WTC11 (cell line): ENCODE measurements at regions not wholly inside any gene's neighbourhood (a gene's known extent, or its start where the extent isn't known, plus 50 kb on each side); places are given as distances from the start of the nearest gene placed in this dataset.

ENCODE experiments used
- ATAC-seq: fragments of 200-7000 bp; cut with Tn5 transposase; 2 replicates; pipeline ENCODE4 v1.10.0; 2021; ENCODE audit warnings: mild to moderate bottlenecking, moderate library complexity
- CTCF ChIA-PET: fragments of 300-600 bp; sonication (Branson Sonifier 250); formaldehyde crosslinking; loops from one replicate; lab custom pipeline; 2021; ENCODE audit warnings: antibody characterized with exemption; lab: Charles Lee
- POLR2A ChIA-PET: fragments of 350-600 bp; sonication (Branson Sonifier 250); formaldehyde crosslinking; loops from one replicate; lab custom pipeline; 2021; ENCODE audit warnings: antibody characterized with exemption; lab: Charles Lee
- DNase-seq: peaks from one replicate; pipeline ENCODE4 v3.0.0; 2021; ENCODE audit warnings: low spot score
- H3K27ac Mint-ChIP-seq: 2 replicates; pipeline ENCODE4 v1.8.0; 2021; ENCODE audit warnings: mixed read lengths
- H3K27me3 Mint-ChIP-seq: 2 replicates; pipeline ENCODE4 v1.8.0; 2021; ENCODE audit warnings: low read depth, mild to moderate bottlenecking, moderate library complexity, mixed read lengths
- H3K36me3 Mint-ChIP-seq: 2 replicates; pipeline ENCODE4 v1.8.0; 2021; ENCODE audit warnings: mixed read lengths
- H3K4me1 Mint-ChIP-seq: 2 replicates; pipeline ENCODE4 v1.8.0; 2022; ENCODE audit warnings: mixed read lengths
- H3K4me3 Mint-ChIP-seq: 2 replicates; pipeline ENCODE4 v1.8.0; 2021; ENCODE audit warnings: mild to moderate bottlenecking, moderate library complexity, mixed read lengths
- H3K9me3 Mint-ChIP-seq: 2 replicates; pipeline ENCODE4 v1.8.0; 2021; ENCODE audit warnings: mixed read lengths
- ATF1 ChIP-seq: sonication (generic); formaldehyde crosslinking; IDR thresholded peaks from 2 replicates; pipeline ENCODE4 v1.8.1; 2023; ENCODE audit warnings: mild to moderate bottlenecking, moderate library complexity, missing genetic modification reagents
- CBFB ChIP-seq: sonication (generic); formaldehyde crosslinking; IDR thresholded peaks from 2 replicates; pipeline ENCODE4 v1.8.1; 2022; ENCODE audit warnings: mild to moderate bottlenecking, low read depth, missing genetic modification reagents
- FOXJ3 ChIP-seq: sonication (generic); formaldehyde crosslinking; IDR thresholded peaks from 2 replicates; pipeline ENCODE4 v1.9.0; 2021; ENCODE audit warnings: missing genetic modification reagents, mild to moderate bottlenecking, borderline replicate concordance
- FOXP1 ChIP-seq: sonication (generic); formaldehyde crosslinking; IDR thresholded peaks from 2 replicates; pipeline ENCODE4 v1.8.0; 2022; ENCODE audit warnings: missing genetic modification reagents, mild to moderate bottlenecking, moderate library complexity, borderline replicate concordance
- KAT7 ChIP-seq: sonication (generic); formaldehyde crosslinking; IDR thresholded peaks from 2 replicates; pipeline ENCODE4 v1.8.1; 2023; ENCODE audit warnings: missing genetic modification reagents, mild to moderate bottlenecking, borderline replicate concordance
- NFATC4 ChIP-seq: fragments of 250-450 bp; sonication (Bioruptor Pico); IDR thresholded peaks from 2 replicates; pipeline ENCODE4 v1.9.0; 2021; ENCODE audit warnings: mild to moderate bottlenecking
- SMAD4 ChIP-seq: sonication (generic); formaldehyde crosslinking; IDR thresholded peaks from 2 replicates; pipeline ENCODE4 v1.8.0; 2022; ENCODE audit warnings: mild to moderate bottlenecking, missing genetic modification reagents
- TCF7 ChIP-seq: sonication (generic); formaldehyde crosslinking; IDR thresholded peaks from 2 replicates; pipeline ENCODE4 v1.8.0; 2022; ENCODE audit warnings: mild to moderate bottlenecking, low read depth, missing genetic modification reagents, moderate library complexity
- ZBTB21 ChIP-seq: sonication (generic); formaldehyde crosslinking; IDR thresholded peaks from 2 replicates; pipeline ENCODE4 v1.8.1; 2023; ENCODE audit warnings: mild to moderate bottlenecking, missing genetic modification reagents, borderline replicate concordance
- ZNF138 ChIP-seq: sonication (generic); formaldehyde crosslinking; conservative IDR thresholded peaks from 2 replicates; pipeline ENCODE4 v1.8.1; 2022; ENCODE audit warnings: mild to moderate bottlenecking, moderate library complexity, missing genetic modification reagents
- ZNF219 ChIP-seq: sonication (generic); formaldehyde crosslinking; IDR thresholded peaks from 2 replicates; pipeline ENCODE4 v1.8.0; 2023; ENCODE audit warnings: missing genetic modification reagents, mild to moderate bottlenecking, borderline replicate concordance
- ZNF263 ChIP-seq: sonication (generic); formaldehyde crosslinking; IDR thresholded peaks from 2 replicates; pipeline ENCODE4 v1.8.1; 2022; ENCODE audit warnings: low read depth, mild to moderate bottlenecking, moderate library complexity, missing genetic modification reagents
- ZNF423 ChIP-seq: fragments of 250-450 bp; sonication (Bioruptor Pico); IDR thresholded peaks from 2 replicates; pipeline ENCODE4 v2.1.2; 2022; ENCODE audit warnings: mild to moderate bottlenecking, moderate library complexity
- TF ChIP-seq, protein P1 (sequence below): sonication (generic); formaldehyde crosslinking; IDR thresholded peaks from 2 replicates; pipeline ENCODE4 v1.8.0; 2022; ENCODE audit warnings: mild to moderate bottlenecking, missing genetic modification reagents
- TF ChIP-seq, protein P2 (sequence below): fragments of 250-450 bp; sonication (Bioruptor Pico); IDR thresholded peaks from 2 replicates; pipeline ENCODE4 v1.8.0; 2021; ENCODE audit warnings: mild to moderate bottlenecking
- TF ChIP-seq, protein P3 (sequence below): sonication (generic); formaldehyde crosslinking; IDR thresholded peaks from 2 replicates; pipeline ENCODE4 v1.8.1; 2023; ENCODE audit warnings: mild to moderate bottlenecking, missing genetic modification reagents, moderate library complexity
- TF ChIP-seq, protein P4 (sequence below): sonication (generic); formaldehyde crosslinking; IDR thresholded peaks from 2 replicates; pipeline ENCODE4 v1.8.1; 2022; ENCODE audit warnings: low read depth, missing genetic modification reagents, borderline replicate concordance
- TF ChIP-seq, protein P5 (sequence below): sonication (generic); formaldehyde crosslinking; IDR thresholded peaks from 2 replicates; pipeline ENCODE4 v1.8.1; 2022; ENCODE audit warnings: mild to moderate bottlenecking, missing genetic modification reagents, moderate library complexity, borderline replicate concordance
- TF ChIP-seq, protein P6 (sequence below): fragments of 250-450 bp; sonication (Bioruptor Pico); conservative IDR thresholded peaks from 2 replicates; pipeline ENCODE4 v1.9.0; 2021; ENCODE audit warnings: mild to moderate bottlenecking
- TF ChIP-seq, protein P7 (sequence below): sonication (generic); formaldehyde crosslinking; IDR thresholded peaks from 2 replicates; pipeline ENCODE4 v1.8.1; 2022; ENCODE audit warnings: missing genetic modification reagents, borderline replicate concordance

DNA sequence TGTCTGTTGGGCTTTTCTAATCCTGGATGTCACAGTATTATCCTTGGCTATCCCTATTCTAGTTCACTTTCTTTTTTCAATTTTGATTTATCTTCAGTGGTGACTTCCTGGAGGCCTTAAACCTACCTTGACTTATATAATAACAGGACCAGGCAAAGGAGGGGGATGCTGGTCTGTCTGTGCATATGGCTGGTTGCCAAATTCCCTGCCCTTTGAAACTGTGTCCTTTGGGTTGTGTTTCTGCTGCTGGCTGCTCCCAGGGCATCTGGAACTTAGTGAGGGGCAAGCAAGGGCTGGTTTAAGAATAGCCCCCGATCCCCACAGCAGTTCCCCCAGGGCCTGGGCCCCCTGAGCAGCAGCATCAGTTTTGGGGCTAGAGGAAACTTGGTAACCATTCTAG lies 96.0 kb upstream of the MAX start:
- ChIA-PET POLR2A (no interaction called here), CTCF (no interaction called here)
- DNase-seq: no peak
- Mint-ChIP-seq H3K27me3 (0 out of 2 replicates have a peak, but pooled peaks cover under 1% of the 10 kb centered on the region), H3K9me3 (peaks cover 8% of the 10 kb centered on the region), H3K4me1 (no peaks in the 10 kb centered on the region), H3K36me3 (peaks cover 6% of the 10 kb centered on the region), H3K27ac (no peak overlapping the region), H3K4me3 (no peak overlapping the region)
- TF ChIP-seq, protein P1, sequence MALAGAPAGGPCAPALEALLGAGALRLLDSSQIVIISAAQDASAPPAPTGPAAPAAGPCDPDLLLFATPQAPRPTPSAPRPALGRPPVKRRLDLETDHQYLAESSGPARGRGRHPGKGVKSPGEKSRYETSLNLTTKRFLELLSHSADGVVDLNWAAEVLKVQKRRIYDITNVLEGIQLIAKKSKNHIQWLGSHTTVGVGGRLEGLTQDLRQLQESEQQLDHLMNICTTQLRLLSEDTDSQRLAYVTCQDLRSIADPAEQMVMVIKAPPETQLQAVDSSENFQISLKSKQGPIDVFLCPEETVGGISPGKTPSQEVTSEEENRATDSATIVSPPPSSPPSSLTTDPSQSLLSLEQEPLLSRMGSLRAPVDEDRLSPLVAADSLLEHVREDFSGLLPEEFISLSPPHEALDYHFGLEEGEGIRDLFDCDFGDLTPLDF (CRISPR knock-in tag): no peak
- no peak for TF ChIP-seq CBFB (CRISPR knock-in tag)
- no peak for TF ChIP-seq ZNF423 (CRISPR knock-in tag)
- TF ChIP-seq ZBTB21 (CRISPR knock-in tag): no peak
- TF ChIP-seq, protein P2, sequence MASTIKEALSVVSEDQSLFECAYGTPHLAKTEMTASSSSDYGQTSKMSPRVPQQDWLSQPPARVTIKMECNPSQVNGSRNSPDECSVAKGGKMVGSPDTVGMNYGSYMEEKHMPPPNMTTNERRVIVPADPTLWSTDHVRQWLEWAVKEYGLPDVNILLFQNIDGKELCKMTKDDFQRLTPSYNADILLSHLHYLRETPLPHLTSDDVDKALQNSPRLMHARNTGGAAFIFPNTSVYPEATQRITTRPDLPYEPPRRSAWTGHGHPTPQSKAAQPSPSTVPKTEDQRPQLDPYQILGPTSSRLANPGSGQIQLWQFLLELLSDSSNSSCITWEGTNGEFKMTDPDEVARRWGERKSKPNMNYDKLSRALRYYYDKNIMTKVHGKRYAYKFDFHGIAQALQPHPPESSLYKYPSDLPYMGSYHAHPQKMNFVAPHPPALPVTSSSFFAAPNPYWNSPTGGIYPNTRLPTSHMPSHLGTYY (CRISPR knock-in tag): no peak
- TF ChIP-seq, protein P3, sequence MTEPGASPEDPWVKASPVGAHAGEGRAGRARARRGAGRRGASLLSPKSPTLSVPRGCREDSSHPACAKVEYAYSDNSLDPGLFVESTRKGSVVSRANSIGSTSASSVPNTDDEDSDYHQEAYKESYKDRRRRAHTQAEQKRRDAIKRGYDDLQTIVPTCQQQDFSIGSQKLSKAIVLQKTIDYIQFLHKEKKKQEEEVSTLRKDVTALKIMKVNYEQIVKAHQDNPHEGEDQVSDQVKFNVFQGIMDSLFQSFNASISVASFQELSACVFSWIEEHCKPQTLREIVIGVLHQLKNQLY (CRISPR knock-in tag): no peak
- no peak for ATAC-seq

DNA sequence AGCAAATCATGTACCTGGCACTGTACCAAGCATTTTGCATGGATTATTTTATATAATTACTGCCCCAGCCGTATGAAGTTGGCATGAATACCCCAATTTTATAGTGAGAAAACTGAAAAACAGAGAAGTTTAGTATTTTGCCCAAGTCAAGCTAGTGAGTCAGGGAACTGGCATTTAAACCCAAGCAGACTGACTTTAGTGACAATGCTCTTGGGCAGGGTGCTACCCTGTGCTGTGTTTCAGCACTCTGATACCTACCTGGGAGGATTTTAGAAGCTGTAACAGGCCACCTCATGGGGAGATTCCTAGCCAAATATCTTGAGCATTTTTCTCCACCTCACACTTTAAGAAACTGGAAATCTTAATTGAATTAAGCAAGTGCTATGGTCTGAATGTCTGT lies 98.1 kb upstream of the MAX start:
- ATAC-seq: no peak
- ChIA-PET POLR2A (no interaction called here), CTCF (no interaction called here)
- Mint-ChIP-seq H3K9me3 (peaks cover 14% of the 10 kb centered on the region), H3K27me3 (no peaks in the 10 kb centered on the region), H3K4me3 (no peak overlapping the region), H3K27ac (no peak overlapping the region), H3K36me3 (peaks cover 6% of the 10 kb centered on the region), H3K4me1 (no peaks in the 10 kb centered on the region)
- DNase-seq: no peak
- TF ChIP-seq TCF7 (CRISPR knock-in tag): no peak

DNA sequence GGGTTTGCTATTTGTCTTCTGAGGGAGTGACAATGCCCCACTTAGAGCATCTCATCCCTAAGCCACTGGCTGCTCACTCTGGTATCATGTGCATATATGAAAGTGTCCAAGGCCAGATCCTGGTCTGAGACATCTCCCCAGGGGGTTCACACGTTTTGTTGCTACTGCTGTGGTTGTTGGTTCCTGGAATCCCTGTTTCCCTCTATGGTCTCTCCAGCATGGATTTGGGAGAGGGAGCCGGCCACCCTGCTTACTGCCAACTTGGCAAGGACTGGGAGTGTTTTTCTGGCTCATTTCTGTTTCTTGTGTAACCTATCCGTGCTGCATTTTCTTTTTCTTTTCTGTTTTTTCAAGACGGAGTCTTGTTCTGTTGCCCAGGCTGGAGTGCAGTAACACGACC lies 101.3 kb upstream of the MAX start:
- peaks cover 14% of the 10 kb centered on the region for H3K9me3 Mint-ChIP-seq
- TF ChIP-seq KAT7 (CRISPR knock-in tag) (no peak), ATF1 (CRISPR knock-in tag) (no peak), FOXJ3 (CRISPR knock-in tag) (no peak), ZNF423 (CRISPR knock-in tag) (no peak), SMAD4 (CRISPR knock-in tag) (no peak), NFATC4 (CRISPR knock-in tag) (no peak), ZNF219 (no peak), ZNF138 (CRISPR knock-in tag) (no peak), FOXP1 (no peak), ZNF263 (CRISPR knock-in tag) (no peak), ZBTB21 (CRISPR knock-in tag) (no peak)
- TF ChIP-seq, protein P4, sequence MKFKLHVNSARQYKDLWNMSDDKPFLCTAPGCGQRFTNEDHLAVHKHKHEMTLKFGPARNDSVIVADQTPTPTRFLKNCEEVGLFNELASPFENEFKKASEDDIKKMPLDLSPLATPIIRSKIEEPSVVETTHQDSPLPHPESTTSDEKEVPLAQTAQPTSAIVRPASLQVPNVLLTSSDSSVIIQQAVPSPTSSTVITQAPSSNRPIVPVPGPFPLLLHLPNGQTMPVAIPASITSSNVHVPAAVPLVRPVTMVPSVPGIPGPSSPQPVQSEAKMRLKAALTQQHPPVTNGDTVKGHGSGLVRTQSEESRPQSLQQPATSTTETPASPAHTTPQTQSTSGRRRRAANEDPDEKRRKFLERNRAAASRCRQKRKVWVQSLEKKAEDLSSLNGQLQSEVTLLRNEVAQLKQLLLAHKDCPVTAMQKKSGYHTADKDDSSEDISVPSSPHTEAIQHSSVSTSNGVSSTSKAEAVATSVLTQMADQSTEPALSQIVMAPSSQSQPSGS (CRISPR knock-in tag): no peak
- TF ChIP-seq, protein P5, sequence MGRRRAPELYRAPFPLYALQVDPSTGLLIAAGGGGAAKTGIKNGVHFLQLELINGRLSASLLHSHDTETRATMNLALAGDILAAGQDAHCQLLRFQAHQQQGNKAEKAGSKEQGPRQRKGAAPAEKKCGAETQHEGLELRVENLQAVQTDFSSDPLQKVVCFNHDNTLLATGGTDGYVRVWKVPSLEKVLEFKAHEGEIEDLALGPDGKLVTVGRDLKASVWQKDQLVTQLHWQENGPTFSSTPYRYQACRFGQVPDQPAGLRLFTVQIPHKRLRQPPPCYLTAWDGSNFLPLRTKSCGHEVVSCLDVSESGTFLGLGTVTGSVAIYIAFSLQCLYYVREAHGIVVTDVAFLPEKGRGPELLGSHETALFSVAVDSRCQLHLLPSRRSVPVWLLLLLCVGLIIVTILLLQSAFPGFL: no peak
- TF ChIP-seq, protein P6, sequence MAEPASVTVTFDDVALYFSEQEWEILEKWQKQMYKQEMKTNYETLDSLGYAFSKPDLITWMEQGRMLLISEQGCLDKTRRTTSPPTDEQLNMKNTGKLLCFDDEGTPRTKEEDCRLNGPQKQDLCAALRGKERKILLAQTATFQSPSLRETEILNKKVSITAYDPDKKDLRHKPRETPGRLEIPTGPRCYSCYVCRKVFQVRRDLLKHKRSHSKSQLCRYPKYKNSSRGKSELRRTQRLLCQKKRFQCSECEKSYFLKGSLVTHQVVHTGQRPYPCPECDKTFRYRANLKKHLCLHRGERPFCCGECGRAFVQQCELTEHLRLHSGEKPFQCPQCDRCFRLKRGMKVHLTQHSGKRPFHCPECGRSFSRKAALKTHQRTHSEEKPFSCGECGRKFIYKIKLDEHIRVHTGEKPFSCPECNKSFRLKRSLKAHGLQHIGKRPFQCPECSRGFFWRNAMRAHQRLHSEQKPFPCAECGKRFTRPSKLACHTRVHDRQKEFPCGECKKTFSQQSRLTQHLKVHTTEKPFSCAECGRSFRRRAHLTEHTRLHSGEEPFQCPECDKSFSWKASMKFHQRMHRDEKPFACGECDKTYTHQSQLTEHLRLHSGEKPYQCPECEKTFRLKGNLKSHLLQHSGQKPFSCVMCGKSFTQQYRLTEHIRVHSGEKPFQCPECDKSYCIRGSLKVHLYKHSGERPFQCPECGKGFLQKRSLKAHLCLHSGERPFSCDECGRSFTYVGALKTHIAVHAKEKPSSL (CRISPR knock-in tag): no peak
- TF ChIP-seq, protein P2 (CRISPR knock-in tag): no peak
- TF ChIP-seq, protein P7, sequence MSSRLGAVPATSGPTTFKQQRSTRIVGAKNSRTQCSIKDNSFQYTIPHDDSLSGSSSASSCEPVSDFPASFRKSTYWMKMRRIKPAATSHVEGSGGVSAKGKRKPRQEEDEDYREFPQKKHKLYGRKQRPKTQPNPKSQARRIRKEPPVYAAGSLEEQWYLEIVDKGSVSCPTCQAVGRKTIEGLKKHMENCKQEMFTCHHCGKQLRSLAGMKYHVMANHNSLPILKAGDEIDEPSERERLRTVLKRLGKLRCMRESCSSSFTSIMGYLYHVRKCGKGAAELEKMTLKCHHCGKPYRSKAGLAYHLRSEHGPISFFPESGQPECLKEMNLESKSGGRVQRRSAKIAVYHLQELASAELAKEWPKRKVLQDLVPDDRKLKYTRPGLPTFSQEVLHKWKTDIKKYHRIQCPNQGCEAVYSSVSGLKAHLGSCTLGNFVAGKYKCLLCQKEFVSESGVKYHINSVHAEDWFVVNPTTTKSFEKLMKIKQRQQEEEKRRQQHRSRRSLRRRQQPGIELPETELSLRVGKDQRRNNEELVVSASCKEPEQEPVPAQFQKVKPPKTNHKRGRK: no peak

More for the DNA sequence above, 101.3 kb upstream of the MAX start:
- Mint-ChIP-seq H3K4me1 (no peaks in the 10 kb centered on the region), H3K36me3 (peaks cover 6% of the 10 kb centered on the region), H3K4me3 (no peak overlapping the region), H3K27ac (no peak overlapping the region), H3K27me3 (no peaks in the 10 kb centered on the region)
- ATAC-seq (no peak), DNase-seq (no peak)
- POLR2A ChIA-PET: no interaction called here
- CTCF ChIA-PET: no interaction called here
